Sciatic nerve (tissue), 2 donors: ENCODE measurements at regions not wholly inside any gene's neighbourhood (a gene's known extent, or its start where the extent isn't known, plus 50 kb on each side); places are given as distances from the start of the nearest gene placed in this dataset.

Experiments
- ATAC-seq: fragments of 200-7000 bp; cut with Tn5 transposase; one replicate; pipeline ENCODE4 v1.9.1; 2020; ENCODE audit warnings: mild to moderate bottlenecking, moderate library complexity
- DNase-seq: peaks from one replicate; pipeline ENCODE4 v3.0.0-alpha.2; 2020; ENCODE audit warnings: low spot score
- intact Hi-C: fragments of 100-400 bp; cut with DNase I; formaldehyde crosslinking; loops from one replicate; pipeline ENCODE4 v1.14.2; 2022
- donor health status: DM: no; HTN: no; CAD: no.
- donor health status: DM: no; HTN: no; CAD: no.

DNA sequence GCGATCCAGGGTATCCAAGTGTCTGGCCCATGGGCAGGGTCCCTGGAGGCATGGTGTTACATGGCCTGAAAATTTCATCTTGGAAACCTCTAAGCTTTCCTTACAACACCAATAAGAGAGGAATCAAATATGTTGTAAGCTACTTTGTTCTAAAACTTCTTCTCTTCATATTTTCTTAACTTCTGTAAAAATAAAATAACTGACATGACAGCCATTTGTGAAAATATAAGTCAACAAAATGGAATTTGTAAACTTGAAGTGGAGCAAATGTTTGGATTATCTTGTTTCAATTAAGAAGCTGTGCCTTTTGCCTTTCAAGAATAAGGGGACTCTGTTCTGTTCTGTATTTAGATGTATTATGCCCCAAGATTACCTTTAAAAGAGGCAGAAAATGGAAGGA is 319.7 kb downstream of the LPIN1 start:
- DNase-seq, result no peak
- ATAC-seq, result no peak
- intact Hi-C loops, result no loop called here

DNA sequence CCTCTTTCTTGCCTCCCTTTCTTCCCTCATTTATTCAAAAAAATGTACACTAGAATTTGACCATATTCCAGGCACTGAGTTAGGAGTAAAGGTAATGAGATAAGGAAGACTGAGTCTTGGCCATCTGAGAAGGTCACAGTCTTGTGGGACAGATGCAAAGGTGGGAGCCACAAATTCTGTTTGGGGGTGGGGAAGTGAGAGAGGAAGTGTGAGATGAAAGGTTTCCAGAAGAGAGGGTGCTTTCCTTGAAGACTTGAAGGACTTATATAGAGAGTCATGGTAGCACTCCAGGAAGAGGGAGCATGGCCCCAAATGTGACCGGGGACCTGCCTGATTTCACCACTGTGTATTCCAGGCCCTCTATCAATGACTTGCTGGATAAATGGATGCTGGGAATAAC is 320.6 kb downstream of the LPIN1 start:
- ATAC-seq, result no peak
- no peak for DNase-seq
- intact Hi-C loops, result no loop called here

DNA sequence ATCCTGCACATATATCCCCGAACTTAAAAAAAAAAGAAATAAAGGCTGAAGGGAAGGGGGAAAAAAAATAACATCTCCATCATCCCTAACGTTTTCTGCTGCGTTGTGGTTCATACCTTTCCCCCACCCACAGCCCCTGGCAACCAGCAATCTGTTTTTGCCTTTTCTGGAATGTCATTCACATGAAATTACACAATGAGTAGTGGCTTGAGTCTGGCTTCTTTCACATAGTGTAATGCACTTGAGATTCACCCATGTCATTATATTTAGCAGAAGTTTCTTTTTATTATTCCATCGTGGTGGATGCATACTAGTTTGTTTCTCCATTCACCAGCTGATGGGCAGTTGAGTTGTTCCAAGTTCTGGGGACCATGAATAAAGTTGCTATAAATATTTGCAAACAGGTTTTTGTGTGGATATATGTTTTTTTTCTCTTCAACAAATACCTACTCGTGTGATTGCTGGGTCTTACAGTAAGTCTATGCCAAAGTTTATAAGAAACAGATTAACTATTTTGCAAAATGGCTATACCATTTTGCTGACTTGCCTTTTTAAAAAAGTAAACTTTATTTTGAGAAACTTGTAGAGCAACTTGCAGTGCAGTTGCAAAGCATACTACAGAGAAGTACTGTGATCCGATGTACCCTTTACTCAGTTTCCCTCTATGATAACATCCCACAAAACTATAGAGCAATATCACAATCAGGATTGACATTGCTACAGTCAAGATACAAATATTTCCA is 322.5 kb downstream of the LPIN1 start:
- DNase-seq (no peak), ATAC-seq (no peak)
- intact Hi-C loops, result no loop called here

DNA sequence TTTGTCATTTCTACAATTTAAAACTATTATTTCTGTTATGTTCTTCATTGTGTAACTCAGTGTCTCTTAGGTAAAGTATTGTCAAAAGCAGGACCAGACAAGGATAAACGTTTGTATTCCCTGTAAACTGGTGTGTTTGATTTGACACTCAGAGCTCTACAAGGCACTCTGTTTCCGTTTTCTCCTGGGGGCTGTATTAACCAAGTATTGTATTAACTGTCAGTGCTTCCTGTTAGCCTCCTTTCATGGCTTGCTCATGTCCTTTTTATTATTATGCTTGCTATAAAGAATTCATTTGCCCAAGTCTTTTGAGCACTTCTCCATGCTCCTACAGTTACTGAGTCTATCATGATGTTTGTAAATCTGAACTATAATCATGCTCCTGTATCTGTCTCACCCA is 323.7 kb downstream of the LPIN1 start:
- DNase-seq (no peak), ATAC-seq (no peak)
- intact Hi-C loops, result no loop called here

DNA sequence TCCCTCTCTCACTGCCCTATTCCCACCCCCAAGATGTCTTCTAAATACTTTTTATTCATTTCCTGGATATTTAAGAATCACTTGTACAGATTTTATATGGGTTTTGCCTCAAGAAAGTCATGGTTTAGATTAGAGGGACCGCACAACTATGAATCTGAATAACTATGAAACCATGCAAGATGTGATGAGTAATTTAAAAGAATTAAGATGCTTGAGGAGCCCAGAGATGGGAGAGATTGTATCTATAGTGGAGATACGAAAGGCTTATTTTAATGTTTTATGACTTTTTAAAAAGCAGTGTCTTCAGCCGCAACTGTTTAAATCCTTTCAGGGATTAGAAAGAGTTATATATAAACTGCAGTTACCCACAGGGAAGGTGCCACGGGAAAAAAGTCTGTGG is 324.1 kb downstream of the LPIN1 start:
- no peak for DNase-seq
- ATAC-seq, result no peak
- intact Hi-C loops, result no loop called here

DNA sequence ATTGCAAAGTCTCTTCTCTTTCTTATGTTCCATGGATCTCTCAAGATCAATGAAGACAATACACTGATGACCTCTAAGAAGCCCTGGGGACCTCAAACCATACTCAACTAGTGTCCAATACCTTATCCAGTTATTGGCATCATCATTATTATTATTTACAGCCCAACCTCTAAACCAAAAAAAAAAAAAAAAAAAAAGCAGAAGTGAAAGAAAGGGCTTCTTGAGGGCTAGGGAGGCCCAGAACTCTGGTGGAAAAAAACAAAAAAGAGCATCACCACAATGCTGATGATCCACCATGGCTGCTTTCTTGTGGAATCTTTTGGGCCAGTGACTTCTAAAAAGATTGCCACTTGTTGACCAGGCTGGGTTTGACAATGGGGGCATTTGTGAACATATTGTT is 324.9 kb downstream of the LPIN1 start:
- ATAC-seq, result no peak
- intact Hi-C loops, result no loop called here
- DNase-seq, result no peak

DNA sequence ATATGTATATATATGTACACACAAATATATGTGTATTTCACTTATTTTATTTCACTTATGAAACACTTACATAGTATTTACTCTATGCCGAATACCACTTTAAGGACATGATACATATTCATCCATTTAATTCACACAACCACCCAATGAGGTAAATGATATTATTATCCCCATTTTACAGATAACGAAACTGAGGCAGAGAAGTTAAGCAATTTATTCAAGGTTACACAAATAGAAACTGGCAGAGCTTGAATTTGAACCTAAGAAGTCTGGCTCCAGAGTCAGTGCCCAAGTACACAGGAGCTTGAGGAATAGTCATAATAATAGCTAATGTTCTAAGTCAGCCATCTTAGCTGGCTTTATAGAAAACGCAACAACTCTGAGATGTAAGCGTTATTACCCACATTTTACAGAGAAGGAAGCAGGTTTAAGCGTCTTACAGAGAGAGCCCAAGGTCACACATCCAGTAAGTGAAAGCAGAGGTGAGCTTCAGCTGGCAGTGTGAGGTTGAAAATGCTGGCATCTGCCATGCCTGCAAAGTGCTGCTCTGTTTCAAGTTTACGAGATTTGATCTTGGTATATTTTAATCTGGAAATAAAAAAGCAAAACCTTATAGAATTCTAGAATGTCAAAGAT is 326.9 kb downstream of the LPIN1 start:
- ATAC-seq (no peak), DNase-seq (no peak)
- intact Hi-C loops, result no loop called here

DNA sequence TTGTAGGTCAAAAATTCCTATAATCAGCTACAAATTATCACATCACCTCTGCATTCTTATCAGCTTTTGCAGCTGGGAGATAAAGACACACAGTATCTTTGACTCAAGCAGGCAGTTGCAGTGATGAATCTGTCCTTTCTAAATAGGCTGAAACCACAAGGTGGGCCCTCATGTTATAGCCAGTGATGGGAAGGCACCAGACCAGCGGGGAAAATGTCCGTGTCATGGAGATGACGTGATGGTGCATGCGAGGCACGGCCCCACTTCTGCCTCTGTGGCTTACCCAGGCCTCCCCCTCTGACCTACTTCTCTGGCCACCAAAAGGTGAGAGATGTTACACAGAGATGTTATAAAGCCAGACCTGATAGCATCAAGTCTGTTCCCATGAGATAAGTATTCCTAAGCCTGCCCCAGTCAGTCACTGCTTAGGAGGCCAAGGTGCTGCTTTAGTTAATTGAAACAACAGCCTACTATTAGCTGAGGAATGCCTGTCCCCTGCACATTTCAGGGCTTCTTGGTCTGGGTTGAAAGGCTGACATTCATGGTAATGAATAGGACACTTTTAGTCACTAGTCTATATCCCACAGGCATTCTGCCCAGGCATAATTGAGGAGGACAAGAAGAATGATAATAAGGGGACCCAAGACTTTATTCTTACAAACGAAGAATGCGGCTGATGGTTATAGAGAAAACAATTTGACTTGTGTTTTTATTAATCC is 327.9 kb downstream of the LPIN1 start:
- no peak for ATAC-seq
- DNase-seq, result no peak
- intact Hi-C loops, result no loop called here

DNA sequence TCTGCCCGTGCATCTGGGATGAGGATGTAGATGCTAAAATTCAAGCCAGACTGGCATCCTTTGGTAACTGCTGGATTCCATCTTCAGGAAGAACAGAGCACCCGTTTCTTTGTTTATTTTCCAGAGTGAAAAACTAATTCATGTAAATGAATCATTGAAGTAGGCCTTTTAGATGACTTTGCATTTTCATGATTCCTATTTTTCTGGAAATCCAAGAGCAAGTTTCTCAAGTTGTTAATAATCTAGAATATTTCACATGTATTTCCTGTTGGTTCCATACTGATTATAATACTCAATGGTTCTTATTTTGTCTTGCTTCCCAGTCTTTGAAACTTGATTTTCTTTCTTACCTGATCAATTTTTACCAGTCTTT is 328.4 kb downstream of the LPIN1 start:
- no peak for ATAC-seq
- intact Hi-C loops, result no loop called here

DNA sequence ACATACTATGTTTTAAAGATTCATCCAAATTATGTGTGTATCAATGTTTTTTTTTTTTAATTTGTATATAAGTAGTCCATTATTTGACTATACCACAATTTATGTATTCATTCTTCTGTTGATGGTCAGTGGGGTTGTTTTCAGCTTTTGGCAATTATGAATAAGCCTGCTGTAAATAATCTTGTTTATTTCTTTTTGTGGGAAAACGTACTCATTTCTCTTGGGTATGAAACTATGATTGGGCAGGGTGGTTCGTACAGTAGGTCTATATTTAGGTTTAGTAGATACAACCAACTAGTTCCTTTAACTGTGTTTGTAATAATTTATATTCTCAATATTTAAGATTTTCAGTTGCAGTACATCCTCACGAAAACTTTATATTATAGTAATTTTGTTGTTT is 329.2 kb downstream of the LPIN1 start:
- DNase-seq, result no peak
- intact Hi-C loops, result no loop called here
- ATAC-seq, result no peak

More for the DNA sequence above, 328.4 kb downstream of the LPIN1 start:
- DNase-seq, result no peak

DNA sequence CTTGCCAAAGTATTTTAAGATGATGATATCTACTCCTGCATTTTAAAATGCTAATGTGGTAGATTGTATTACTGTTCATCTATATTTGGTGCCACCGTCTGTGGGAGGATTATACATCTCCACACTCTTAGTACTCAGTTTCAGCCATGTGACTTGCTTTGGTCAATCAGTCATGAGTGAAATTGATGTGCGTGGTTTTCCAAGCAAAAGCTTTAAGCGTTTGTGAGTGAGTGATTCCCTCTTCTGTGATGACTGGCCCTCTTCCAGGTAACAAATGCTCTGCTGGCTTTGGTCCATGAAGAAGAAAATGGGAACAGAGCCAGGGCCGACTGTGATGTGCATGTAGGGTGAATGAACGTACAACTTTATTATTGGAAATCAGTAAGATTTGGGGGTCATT is 330.4 kb downstream of the LPIN1 start:
- intact Hi-C loops, result no loop called here
- DNase-seq (no peak), ATAC-seq (no peak)

DNA sequence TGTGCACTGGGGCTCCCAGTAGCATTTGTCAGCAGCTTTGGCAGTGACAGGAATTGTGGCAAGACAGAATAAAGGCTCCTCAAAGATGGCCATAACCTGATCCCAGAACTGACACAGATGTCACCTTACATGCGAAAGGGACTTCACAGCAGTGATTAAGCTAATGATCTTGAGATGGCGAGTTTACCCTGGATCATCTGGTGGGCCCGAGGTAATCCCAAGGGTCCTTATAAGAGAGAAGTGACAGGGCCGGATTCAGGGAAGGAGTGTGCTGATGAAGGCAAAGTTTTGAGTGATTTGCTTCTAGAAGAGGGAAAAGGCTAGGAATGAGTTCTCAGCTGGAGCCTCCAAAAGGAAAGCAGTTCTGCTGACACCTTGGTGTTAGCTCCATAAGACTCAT is 333.9 kb downstream of the LPIN1 start:
- intact Hi-C loops, result no loop called here
- no peak for ATAC-seq
- DNase-seq, result no peak

DNA sequence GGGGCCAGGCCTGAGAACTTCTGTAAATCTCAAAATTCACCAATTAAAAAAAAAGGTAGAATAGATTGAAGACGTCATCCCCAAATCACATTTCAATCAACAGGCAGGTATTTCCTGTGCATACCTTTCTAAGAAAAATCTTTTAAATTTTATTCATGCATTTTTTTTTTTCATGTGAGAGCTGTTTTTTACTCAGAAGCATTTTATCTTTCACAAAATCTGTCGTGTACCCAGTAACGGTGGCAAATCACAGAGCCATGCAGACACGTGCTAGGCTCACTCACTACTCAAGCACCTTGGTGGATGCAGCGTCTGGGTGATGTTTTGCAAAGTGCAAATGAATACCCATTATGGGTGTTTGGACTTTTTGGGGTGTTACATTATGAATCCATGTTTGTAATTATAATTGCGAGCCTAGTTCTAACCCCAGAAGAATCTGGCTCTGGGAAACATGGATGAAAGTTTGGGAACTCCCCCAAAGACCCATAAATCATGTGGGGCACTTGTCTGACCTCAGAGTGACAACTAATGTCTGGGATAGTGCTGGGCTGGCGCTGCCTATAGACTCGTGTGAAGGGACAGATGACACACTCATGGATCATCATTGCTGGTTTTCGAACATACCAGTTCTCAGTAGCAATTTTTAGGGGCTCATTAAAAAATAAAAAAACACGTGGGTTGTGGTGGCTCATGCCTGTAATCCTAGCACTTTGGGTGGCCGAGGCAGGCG is 335.2 kb downstream of the LPIN1 start:
- intact Hi-C loops, result no loop called here
- ATAC-seq, result no peak
- no peak for DNase-seq

DNA sequence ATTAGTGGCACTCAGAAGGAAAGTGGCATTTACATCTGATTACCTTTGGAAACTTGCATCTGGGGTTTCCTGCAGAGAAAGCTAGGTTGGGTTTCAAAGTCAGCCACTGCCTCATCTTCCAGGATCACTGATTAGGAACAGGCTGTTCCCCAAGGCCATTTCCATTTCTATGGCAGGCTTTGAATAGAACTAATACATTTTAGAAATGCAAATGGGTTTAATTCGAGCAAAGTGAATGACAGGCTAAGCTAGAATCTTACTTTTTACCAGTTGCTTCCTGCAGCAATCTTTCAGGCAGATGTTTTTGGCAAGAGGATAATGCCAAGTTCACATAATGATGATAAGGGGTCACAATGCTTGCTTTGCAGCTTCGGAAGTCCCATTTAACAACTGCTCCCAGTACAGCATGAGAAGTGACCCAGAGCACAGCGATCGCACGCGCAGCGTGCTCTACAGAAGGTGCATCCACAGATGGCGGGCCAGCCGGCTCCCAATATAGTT is 336.7 kb downstream of the LPIN1 start:
- intact Hi-C loops, result no loop called here
- no peak for DNase-seq
- no peak for ATAC-seq

DNA sequence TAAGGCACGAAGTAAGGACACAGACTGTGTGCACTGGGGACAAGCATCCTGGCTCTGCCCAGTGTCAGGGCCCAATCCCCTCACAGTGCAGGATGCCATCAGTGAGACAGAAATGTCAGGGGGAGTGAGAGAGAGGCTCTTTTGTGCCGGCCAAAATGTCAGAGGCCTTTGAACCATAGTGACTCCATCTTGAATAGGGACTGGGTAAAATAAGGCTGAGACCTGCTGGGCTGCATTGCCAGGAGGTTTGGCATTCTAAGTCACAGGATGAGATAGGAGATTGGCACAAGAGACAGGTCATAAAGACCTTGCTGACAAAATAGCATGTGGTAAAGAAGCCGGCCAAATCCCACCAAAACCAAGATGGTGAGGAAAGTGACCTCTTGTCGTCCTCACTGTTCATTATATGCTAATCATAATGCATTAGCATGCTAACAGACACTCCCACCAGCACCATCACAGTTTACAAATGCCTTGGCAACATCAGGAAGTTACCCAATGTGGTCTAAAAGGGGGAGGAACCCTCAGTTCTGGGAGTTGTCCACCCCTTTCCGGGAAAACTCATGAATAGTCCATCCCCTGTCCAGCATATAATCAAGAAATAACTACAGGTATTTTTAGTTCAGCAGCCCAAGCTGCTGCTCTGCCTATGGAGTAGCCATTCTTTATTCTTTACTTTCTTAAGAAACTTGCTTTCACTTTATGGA is 337.4 kb downstream of the LPIN1 start:
- no peak for ATAC-seq
- DNase-seq, result no peak
- intact Hi-C loops, result no loop called here

DNA sequence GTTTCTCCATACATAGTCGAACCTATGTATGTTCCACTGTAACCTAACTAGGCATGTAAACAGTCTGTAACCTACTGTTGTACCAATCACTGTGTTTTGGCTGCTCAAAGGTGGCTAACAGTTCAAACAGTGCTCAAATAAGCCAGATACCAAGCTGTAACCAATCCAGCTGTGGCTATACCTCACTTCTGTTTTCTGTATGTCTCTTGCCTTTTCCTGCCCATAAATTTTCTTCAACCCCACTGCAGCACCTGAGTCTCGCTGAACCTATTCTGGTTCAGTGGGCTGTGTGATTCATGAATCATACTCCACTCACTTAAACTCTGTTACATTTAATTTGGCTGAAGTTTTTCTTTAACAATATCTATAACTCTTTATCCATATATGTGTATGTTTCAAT is 340.7 kb downstream of the LPIN1 start:
- no peak for DNase-seq
- intact Hi-C loops, result no loop called here
- ATAC-seq, result no peak

DNA sequence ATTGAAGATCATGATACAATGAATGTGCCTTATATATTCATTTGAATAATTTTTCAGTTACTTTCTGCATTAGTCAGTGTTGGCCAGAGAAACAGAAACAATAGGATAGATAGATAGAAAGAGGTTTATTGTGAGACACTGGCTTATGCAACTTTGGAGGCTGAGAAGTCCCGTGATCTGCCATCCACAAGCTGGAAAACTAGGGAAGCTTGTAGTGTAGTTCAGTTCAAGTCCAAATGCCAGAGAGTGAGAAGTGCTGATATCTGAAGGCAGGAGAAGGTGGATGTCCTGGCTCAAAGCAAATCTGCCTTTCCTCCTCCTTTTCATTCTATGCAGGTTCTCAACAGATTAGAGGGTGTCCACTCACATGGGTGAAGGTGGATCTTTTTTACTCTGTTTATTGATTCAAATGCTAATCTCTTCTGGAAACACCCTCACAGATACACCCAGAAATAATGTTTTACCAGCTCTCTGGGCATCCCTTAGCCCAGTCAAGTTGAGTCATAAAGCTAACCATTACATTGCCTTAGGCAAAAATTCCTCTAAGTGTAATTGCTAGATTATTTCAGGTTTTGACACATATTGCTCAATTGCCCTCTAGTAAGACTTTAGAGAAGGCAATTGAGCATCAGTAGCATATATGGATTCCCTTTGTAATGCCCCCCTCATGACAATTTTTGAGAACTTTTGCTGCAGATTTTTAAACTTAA is 341.4 kb downstream of the LPIN1 start:
- ATAC-seq (no peak), DNase-seq (no peak)
- intact Hi-C loops, result no loop called here

DNA sequence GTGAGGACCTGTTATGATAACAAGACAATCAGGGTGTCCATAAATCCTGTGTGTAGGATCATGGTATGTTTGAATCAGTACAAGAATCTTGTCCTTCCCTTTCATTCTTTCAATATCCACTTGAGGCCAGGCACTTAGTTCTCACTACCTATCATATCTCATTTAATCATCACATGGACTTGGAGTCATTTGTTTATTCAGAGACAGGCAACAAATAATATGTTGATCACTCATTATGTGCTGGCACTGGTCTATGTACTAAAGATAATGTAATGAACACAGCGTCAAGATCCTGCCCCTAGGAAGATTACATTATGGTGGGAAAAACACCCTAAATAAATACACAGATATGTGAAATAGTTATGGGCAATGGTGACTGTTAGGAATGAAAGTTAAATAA is 342.6 kb downstream of the LPIN1 start:
- ATAC-seq (no peak), DNase-seq (no peak)
- intact Hi-C loops, result no loop called here

DNA sequence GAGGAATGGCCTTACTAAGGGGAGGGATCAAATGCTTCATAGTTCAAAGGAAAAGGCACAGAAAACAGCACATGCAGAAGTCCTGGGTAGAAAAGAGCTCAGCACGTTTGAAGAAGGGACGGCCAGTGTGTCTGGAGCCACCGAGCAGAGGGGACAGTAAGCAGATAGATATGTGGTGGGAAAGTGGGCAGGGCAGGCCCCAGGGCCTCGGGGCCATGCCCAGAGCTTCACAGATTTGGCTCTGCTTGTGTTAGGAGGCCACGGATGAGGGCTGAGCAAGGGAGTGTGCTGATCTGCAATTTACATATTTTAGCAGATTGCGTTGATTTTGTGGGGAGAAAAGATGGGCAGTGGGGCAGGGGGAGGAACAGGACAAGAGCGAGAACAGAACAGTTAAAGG is 343.1 kb downstream of the LPIN1 start:
- ATAC-seq (no peak), DNase-seq (no peak)
- intact Hi-C loops, result no loop called here
